WTC11 (cell line): ENCODE measurements at regions not wholly inside any gene's neighbourhood (a gene's known extent, or its start where the extent isn't known, plus 50 kb on each side); places are given as distances from the start of the nearest gene placed in this dataset.

ENCODE experiments used
- ATAC-seq: fragments of 200-7000 bp; cut with Tn5 transposase; 2 replicates; pipeline ENCODE4 v1.10.0; 2021; ENCODE audit warnings: mild to moderate bottlenecking, moderate library complexity
- CTCF ChIA-PET: fragments of 300-600 bp; sonication (Branson Sonifier 250); formaldehyde crosslinking; loops from one replicate; lab custom pipeline; 2021; ENCODE audit warnings: antibody characterized with exemption; lab: Charles Lee
- POLR2A ChIA-PET: fragments of 350-600 bp; sonication (Branson Sonifier 250); formaldehyde crosslinking; loops from one replicate; lab custom pipeline; 2021; ENCODE audit warnings: antibody characterized with exemption; lab: Charles Lee
- DNase-seq: peaks from one replicate; pipeline ENCODE4 v3.0.0; 2021; ENCODE audit warnings: low spot score
- H3K27ac Mint-ChIP-seq: 2 replicates; pipeline ENCODE4 v1.8.0; 2021; ENCODE audit warnings: mixed read lengths
- H3K27me3 Mint-ChIP-seq: 2 replicates; pipeline ENCODE4 v1.8.0; 2021; ENCODE audit warnings: low read depth, mild to moderate bottlenecking, moderate library complexity, mixed read lengths
- H3K36me3 Mint-ChIP-seq: 2 replicates; pipeline ENCODE4 v1.8.0; 2021; ENCODE audit warnings: mixed read lengths
- H3K4me1 Mint-ChIP-seq: 2 replicates; pipeline ENCODE4 v1.8.0; 2022; ENCODE audit warnings: mixed read lengths
- H3K4me3 Mint-ChIP-seq: 2 replicates; pipeline ENCODE4 v1.8.0; 2021; ENCODE audit warnings: mild to moderate bottlenecking, moderate library complexity, mixed read lengths
- H3K9me3 Mint-ChIP-seq: 2 replicates; pipeline ENCODE4 v1.8.0; 2021; ENCODE audit warnings: mixed read lengths
- ATF6 ChIP-seq: sonication (generic); formaldehyde crosslinking; IDR thresholded peaks from 2 replicates; pipeline ENCODE4 v1.8.1; 2023; ENCODE audit warnings: mild to moderate bottlenecking, missing genetic modification reagents
- CREM ChIP-seq: sonication (generic); formaldehyde crosslinking; IDR thresholded peaks from 2 replicates; pipeline ENCODE4 v1.8.1; 2022; ENCODE audit warnings: mild to moderate bottlenecking, missing genetic modification reagents, moderate library complexity
- E2F4 ChIP-seq: sonication (generic); formaldehyde crosslinking; IDR thresholded peaks from 2 replicates; pipeline ENCODE4 v1.8.1; 2022; ENCODE audit warnings: low read depth, mild to moderate bottlenecking, moderate library complexity, missing genetic modification reagents, borderline replicate concordance
- ELF4 ChIP-seq: sonication (generic); formaldehyde crosslinking; IDR thresholded peaks from 2 replicates; pipeline ENCODE4 v1.8.1; 2022; ENCODE audit warnings: low read depth, mild to moderate bottlenecking, moderate library complexity, missing genetic modification reagents
- ERG ChIP-seq: fragments of 250-450 bp; sonication (Bioruptor Pico); IDR thresholded peaks from 2 replicates; pipeline ENCODE4 v1.8.0; 2021; ENCODE audit warnings: mild to moderate bottlenecking
- ESRRA ChIP-seq: sonication (generic); formaldehyde crosslinking; IDR thresholded peaks from 2 replicates; pipeline ENCODE4 v1.8.1; 2022; ENCODE audit warnings: mild to moderate bottlenecking, missing genetic modification reagents, borderline replicate concordance
- ETV6 ChIP-seq: sonication (generic); formaldehyde crosslinking; IDR thresholded peaks from 2 replicates; pipeline ENCODE4 v1.8.1; 2022; ENCODE audit warnings: mild to moderate bottlenecking, missing genetic modification reagents
- FOXJ3 ChIP-seq: sonication (generic); formaldehyde crosslinking; IDR thresholded peaks from 2 replicates; pipeline ENCODE4 v1.9.0; 2021; ENCODE audit warnings: missing genetic modification reagents, mild to moderate bottlenecking, borderline replicate concordance
- IRF2 ChIP-seq: sonication (generic); formaldehyde crosslinking; IDR thresholded peaks from 2 replicates; pipeline ENCODE4 v1.8.0; 2022; ENCODE audit warnings: low read depth, missing genetic modification reagents, borderline replicate concordance
- KAT7 ChIP-seq: sonication (generic); formaldehyde crosslinking; IDR thresholded peaks from 2 replicates; pipeline ENCODE4 v1.8.1; 2023; ENCODE audit warnings: missing genetic modification reagents, mild to moderate bottlenecking, borderline replicate concordance
- MXD4 ChIP-seq: fragments of 250-450 bp; sonication (Bioruptor Pico); IDR thresholded peaks from 2 replicates; pipeline ENCODE4 v1.8.0; 2021; ENCODE audit warnings: mild to moderate bottlenecking, moderate library complexity, borderline replicate concordance
- NFE2L1 ChIP-seq: sonication (generic); formaldehyde crosslinking; IDR thresholded peaks from 2 replicates; pipeline ENCODE4 v1.8.1; 2023; ENCODE audit warnings: missing genetic modification reagents
- NR2C2 ChIP-seq: sonication (generic); formaldehyde crosslinking; IDR thresholded peaks from 2 replicates; pipeline ENCODE4 v1.8.0; 2022; ENCODE audit warnings: mild to moderate bottlenecking, missing genetic modification reagents
- NR3C1 ChIP-seq: sonication (generic); formaldehyde crosslinking; conservative IDR thresholded peaks from 2 replicates; pipeline ENCODE4 v1.8.1; 2023; ENCODE audit warnings: low read depth, mild to moderate bottlenecking, missing genetic modification reagents
- OVOL2 ChIP-seq: fragments of 250-450 bp; sonication (Bioruptor Pico); IDR thresholded peaks from 2 replicates; pipeline ENCODE4 v1.9.0; 2021; ENCODE audit warnings: mild to moderate bottlenecking, borderline replicate concordance
- PRDM15 ChIP-seq: sonication (generic); formaldehyde crosslinking; IDR thresholded peaks from 2 replicates; pipeline ENCODE4 v1.8.0; 2022; ENCODE audit warnings: missing genetic modification reagents
- SMAD3 ChIP-seq: sonication (generic); formaldehyde crosslinking; IDR thresholded peaks from 2 replicates; pipeline ENCODE4 v1.8.0; 2022; ENCODE audit warnings: missing genetic modification reagents, mild to moderate bottlenecking, borderline replicate concordance
- STAT6 ChIP-seq: sonication (generic); formaldehyde crosslinking; conservative IDR thresholded peaks from 2 replicates; pipeline ENCODE4 v1.8.1; 2023; ENCODE audit warnings: mild to moderate bottlenecking, low read depth, missing genetic modification reagents, moderate library complexity
- TP53 ChIP-seq: sonication (generic); formaldehyde crosslinking; IDR thresholded peaks from 2 replicates; pipeline ENCODE4 v1.8.1; 2023; ENCODE audit warnings: mild to moderate bottlenecking, missing genetic modification reagents
- USF2 ChIP-seq: sonication (generic); formaldehyde crosslinking; IDR thresholded peaks from 2 replicates; pipeline ENCODE4 v1.8.1; 2023; ENCODE audit warnings: mild to moderate bottlenecking, missing genetic modification reagents, moderate library complexity
- ZNF138 ChIP-seq: sonication (generic); formaldehyde crosslinking; conservative IDR thresholded peaks from 2 replicates; pipeline ENCODE4 v1.8.1; 2022; ENCODE audit warnings: mild to moderate bottlenecking, moderate library complexity, missing genetic modification reagents
- ZNF317 ChIP-seq: sonication (generic); formaldehyde crosslinking; IDR thresholded peaks from 2 replicates; pipeline ENCODE4 v1.8.1; 2023; ENCODE audit warnings: low read depth, mild to moderate bottlenecking, moderate library complexity, missing genetic modification reagents, borderline replicate concordance
- ZNF416 ChIP-seq: fragments of 250-450 bp; sonication (Bioruptor Pico); IDR thresholded peaks from 2 replicates; pipeline ENCODE4 v1.9.0; 2021; ENCODE audit warnings: mild to moderate bottlenecking, inconsistent platforms

- no peaks in the 10 kb centered on the region for H3K36me3 Mint-ChIP-seq
- POLR2A ChIA-PET = no interaction called here
- DNase-seq (no peak), ATAC-seq (no peak)
- no peak overlapping the region for H3K27ac Mint-ChIP-seq
- peaks cover 21% of the 10 kb centered on the region for H3K9me3 Mint-ChIP-seq
- H3K4me3 Mint-ChIP-seq = no peak overlapping the region
- peaks cover 8% of the 10 kb centered on the region for H3K4me1 Mint-ChIP-seq
- peaks cover 14% of the 10 kb centered on the region; the same call in 1 of the 2 replicates for H3K27me3 Mint-ChIP-seq
- CTCF ChIA-PET = no interaction called here
- TF ChIP-seq IRF2 (CRISPR knock-in tag) = no peak
- TF ChIP-seq ESRRA (CRISPR knock-in tag) = no peak
- no peak for TF ChIP-seq ZNF317 (CRISPR knock-in tag)
- no peak for TF ChIP-seq ERG (CRISPR knock-in tag)
- TF ChIP-seq ZNF416 (CRISPR knock-in tag) = no peak
- TF ChIP-seq NR3C1 (CRISPR knock-in tag) = no peak
- TF ChIP-seq NR2C2 = no peak
- no peak for TF ChIP-seq E2F4
- no peak for TF ChIP-seq TP53
- no peak for TF ChIP-seq FOXJ3 (CRISPR knock-in tag)
- TF ChIP-seq ETV6 (CRISPR knock-in tag) = no peak
- no peak for TF ChIP-seq ZNF138 (CRISPR knock-in tag)
Measured at GRCh38 chr6:1540864-1541521, 68.7 kb upstream of the FOXC1 start.

DNA sequence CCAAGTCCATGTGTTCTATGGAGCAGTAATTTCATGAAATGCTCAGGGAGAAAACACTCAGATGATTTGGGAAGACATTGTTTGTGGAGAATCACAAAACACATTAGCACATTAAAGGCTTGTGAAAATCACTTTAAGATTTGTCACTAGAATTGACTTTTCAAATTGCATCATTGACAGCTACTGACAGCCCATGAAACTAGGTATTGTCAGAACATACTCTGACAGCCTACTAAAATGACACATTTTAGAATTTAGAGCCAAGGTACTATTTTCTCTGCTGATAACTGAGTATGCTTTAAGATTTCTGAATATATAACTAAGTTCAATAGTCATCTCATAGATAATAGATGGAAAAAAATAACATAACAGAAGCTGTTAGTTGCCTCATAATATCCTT, 67.4 kb upstream of the FOXC1 start:
- no peaks in the 10 kb centered on the region for H3K36me3 Mint-ChIP-seq
- ATAC-seq = no peak
- H3K27ac Mint-ChIP-seq = no peak overlapping the region
- CTCF ChIA-PET = interaction anchor here (1.5 kb wide), 1 partner anchor 10 kb away, joined by 7 read pairs; no protein-coding TSS in a partner anchor
- POLR2A ChIA-PET = no interaction called here
- H3K4me1 Mint-ChIP-seq = peaks cover 6% of the 10 kb centered on the region
- peaks cover 23% of the 10 kb centered on the region for H3K9me3 Mint-ChIP-seq
- H3K27me3 Mint-ChIP-seq = peaks cover 14% of the 10 kb centered on the region; the same call in 1 of the 2 replicates
- DNase-seq = no peak
- H3K4me3 Mint-ChIP-seq = no peak overlapping the region
- TF ChIP-seq OVOL2 (CRISPR knock-in tag) = no peak
- no peak for TF ChIP-seq STAT6
- TF ChIP-seq PRDM15 (CRISPR knock-in tag) = no peak
- no peak for TF ChIP-seq ZNF138 (CRISPR knock-in tag)
- TF ChIP-seq MXD4 (CRISPR knock-in tag) = no peak
- no peak for TF ChIP-seq SMAD3 (CRISPR knock-in tag)
- TF ChIP-seq ELF4 (CRISPR knock-in tag) = no peak
- TF ChIP-seq NFE2L1 (CRISPR knock-in tag) = no peak
- no peak for TF ChIP-seq USF2 (CRISPR knock-in tag)
- no peak for TF ChIP-seq KAT7 (CRISPR knock-in tag)
- TF ChIP-seq ATF6 (CRISPR knock-in tag) = no peak
- no peak for TF ChIP-seq CREM (CRISPR knock-in tag)
